GM12865 (cell line): ENCODE measurements at regions not wholly inside any gene's neighbourhood (a gene's known extent, or its start where the extent isn't known, plus 50 kb on each side); places are given as distances from the start of the nearest gene placed in this dataset.

ENCODE experiments used
- DNase-seq: peaks from one replicate; pipeline ENCODE4 v3.0.0; 2010; ENCODE audit warnings: low read depth
- H3K4me3 ChIP-seq: 2 replicates; pipeline ENCODE4 v1.5.1; 2011; ENCODE audit warnings: mild to moderate bottlenecking, low read depth, low read length, control low read depth
- CTCF ChIP-seq: IDR thresholded peaks from 2 replicates; pipeline ENCODE4 v1.5.1; 2011; ENCODE audit warnings: low read length, control low read depth, low read depth, inconsistent platforms; ENCODE audit not compliant: insufficient read depth; ENCODE audit errors: missing control alignments

GRCh38 chr21:19237608-19238007 lies 834.0 kb upstream of the TMPRSS15 start:
- no peak for TF ChIP-seq CTCF
- H3K4me3 ChIP-seq = no peak overlapping the region
- no peak for DNase-seq

DNA sequence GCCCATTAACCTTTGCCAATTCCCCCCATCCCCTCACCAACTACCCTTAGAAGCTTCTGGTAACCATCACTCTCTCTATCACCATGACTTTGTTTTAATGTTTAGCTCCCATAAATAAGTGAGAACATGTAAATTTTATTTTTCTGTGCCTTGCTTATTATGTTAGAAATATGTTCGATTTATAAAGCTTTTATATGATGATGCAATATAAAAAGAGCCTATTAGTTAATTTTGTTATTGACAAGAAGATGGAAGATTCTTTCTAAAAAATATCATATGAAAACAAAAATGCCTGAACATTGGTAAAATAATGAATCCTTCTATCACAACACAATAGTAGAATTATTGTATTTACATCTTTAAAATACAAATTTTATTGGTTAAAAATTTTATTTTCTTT lies 836.1 kb upstream of the TMPRSS15 start:
- H3K4me3 ChIP-seq = no peak overlapping the region
- DNase-seq = no peak
- no peak for TF ChIP-seq CTCF

DNA sequence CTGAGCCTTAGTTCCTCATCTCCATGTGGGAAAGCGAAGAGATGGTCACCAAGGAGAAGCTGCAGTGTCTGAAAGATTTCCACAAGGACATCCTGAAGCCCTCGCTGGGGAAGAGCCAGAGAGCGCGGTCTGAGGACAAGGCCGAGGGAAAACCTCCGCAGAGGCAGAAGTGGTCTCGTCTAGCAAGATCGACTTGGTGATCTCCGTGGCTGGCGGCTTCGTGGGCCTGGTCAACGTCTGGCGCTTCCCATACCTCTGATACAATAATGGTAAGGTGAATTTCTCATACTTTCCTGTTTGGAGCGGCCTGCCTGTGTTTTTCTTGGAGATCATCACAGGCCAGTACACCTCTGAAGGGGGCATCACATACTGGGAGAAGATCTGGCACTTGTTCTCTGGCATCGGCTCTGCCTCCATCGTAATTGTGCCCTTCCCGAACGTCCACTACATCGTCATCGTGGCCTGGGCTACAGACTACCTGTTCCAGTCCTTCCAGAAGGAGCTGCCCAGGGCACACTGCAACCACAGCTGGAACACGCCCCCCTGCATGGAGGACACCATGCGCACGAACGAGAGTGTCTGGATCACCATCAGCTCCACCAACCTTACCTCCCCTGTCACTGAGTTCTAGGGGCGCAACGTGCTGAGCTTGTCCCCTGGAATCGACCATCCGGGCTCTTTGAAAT lies 841.1 kb upstream of the TMPRSS15 start:
- no peak overlapping the region for H3K4me3 ChIP-seq
- DNase-seq = no peak
- TF ChIP-seq CTCF = no peak

DNA sequence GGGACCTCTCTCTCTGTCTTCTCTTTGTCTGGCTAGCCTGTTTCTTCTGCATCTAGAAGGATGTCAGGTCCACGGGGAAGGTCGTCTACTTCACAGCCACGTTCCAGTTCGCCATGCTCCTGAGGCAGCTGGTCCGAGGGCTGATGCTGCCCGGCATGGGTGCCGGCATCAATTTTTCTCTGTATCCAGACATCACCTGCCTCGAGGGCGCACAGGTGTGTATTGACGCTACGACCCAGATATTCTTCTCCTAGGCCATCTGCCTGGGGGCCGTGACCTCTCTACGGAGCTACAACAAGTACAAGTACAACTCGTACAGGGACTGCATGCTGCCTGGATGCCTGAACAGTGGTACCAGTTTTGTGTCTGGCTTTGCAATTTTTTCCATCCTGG lies 841.6 kb upstream of the TMPRSS15 start:
- no peak for TF ChIP-seq CTCF
- DNase-seq = no peak
- H3K4me3 ChIP-seq = no peak overlapping the region

GRCh38 chr21:19246018-19246417 lies 842.4 kb upstream of the TMPRSS15 start:
- DNase-seq = no peak
- no peak for TF ChIP-seq CTCF
- H3K4me3 ChIP-seq = no peak overlapping the region

DNA sequence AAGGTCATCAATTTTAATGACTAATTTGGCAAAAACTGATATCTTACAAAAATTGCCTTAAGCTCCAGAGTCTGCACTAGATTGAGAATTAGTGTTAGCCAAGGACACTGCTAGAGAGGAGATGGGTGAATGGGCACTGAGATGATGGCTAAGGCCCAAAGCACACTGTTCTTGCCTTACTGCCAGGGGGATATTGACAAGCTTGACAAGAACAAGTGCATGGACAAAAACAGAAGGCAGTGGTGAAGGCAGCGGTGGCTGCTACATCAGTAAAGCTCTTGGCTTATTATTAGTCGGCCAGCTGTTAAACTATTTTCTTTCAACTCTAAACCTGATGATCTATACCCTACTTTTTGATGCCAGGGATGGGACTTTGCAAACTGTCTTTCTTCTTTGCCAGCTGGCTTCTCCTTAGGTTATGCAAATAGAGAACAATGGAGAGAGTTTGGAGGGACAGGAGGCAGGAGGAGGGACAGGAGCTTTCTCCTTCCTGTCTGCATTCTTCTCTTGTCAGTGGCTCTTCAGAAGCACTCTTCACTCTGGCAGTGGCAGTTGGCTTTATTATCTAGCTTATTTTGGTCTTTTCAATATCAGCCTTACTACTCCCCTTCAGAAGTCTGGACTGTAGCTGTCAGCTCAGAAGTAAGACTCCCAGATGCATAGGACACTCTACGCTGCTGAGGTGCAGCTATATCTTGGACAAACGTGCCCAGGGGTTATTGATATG lies 853.5 kb upstream of the TMPRSS15 start:
- no peak for TF ChIP-seq CTCF
- no peak for DNase-seq
- H3K4me3 ChIP-seq = no peak overlapping the region

- no peak for DNase-seq
- H3K4me3 ChIP-seq = no peak overlapping the region
- TF ChIP-seq CTCF = no peak
These were observed 858.3 kb upstream of the TMPRSS15 start for GRCh38 chr21:19261731-19262376.
